ENCODE measurements at regions not wholly inside any gene's neighbourhood (a gene's known extent, or its start where the extent isn't known, plus 50 kb on each side); places are given as distances from the start of the nearest gene placed in this dataset.

DNA sequence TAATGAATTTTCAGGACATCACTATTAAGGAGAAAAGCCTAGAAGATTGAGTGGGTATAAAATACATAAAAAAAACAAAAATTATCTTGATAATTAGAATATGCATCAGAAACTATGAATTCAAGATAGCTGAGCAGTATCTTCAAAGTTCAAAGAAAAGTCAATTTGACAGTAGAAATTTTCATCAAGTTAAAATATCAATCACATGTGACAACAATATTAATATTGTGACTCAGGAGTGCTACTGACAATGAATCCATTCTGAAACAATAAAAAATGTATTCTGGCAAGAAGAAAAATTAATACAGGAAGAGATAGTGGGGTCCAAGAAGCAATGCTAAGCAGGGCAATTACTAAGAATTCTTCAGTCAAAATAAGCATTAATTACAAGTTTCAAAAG, 151.9 kb upstream of the GLRA2 start:
- no peak for DNase-seq (ENCODE audit: low read depth)
- no peak overlapping the region for H3K4me3 ChIP-seq (ENCODE audit: control insufficient read depth, low read depth, low read length)
- TF ChIP-seq, protein P1, sequence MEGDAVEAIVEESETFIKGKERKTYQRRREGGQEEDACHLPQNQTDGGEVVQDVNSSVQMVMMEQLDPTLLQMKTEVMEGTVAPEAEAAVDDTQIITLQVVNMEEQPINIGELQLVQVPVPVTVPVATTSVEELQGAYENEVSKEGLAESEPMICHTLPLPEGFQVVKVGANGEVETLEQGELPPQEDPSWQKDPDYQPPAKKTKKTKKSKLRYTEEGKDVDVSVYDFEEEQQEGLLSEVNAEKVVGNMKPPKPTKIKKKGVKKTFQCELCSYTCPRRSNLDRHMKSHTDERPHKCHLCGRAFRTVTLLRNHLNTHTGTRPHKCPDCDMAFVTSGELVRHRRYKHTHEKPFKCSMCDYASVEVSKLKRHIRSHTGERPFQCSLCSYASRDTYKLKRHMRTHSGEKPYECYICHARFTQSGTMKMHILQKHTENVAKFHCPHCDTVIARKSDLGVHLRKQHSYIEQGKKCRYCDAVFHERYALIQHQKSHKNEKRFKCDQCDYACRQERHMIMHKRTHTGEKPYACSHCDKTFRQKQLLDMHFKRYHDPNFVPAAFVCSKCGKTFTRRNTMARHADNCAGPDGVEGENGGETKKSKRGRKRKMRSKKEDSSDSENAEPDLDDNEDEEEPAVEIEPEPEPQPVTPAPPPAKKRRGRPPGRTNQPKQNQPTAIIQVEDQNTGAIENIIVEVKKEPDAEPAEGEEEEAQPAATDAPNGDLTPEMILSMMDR (IDR thresholded peaks at IDR 0.05; ENCODE audit: control insufficient read depth, insufficient read depth, low read depth, low read length, missing control alignments) = no peak

DNA sequence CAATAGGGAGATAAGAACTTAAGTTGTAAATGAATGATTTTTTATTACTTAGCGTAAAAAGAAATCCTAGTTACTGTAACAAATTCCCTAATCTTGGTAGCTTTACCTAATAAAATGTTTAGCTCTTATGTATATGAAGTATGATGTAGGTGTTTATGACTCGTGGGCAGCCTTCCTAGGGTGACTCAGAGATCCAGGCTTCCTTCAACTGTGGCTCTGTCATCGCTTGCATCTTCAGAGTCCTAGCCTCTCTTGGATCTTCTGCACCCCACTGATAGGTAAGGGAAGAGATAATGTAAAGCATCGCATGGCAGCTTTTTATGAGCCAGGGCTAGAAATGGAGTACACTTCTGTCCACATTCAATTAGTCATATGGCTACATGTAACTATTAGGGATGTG, 165.6 kb upstream of the GLRA2 start:
- TF ChIP-seq, protein P1 (IDR thresholded peaks at IDR 0.05; ENCODE audit: control insufficient read depth, insufficient read depth, low read depth, low read length, missing control alignments) = no peak
- no peak overlapping the region for H3K4me3 ChIP-seq (ENCODE audit: control insufficient read depth, low read depth, low read length)
- DNase-seq (ENCODE audit: low read depth) = no peak

DNA sequence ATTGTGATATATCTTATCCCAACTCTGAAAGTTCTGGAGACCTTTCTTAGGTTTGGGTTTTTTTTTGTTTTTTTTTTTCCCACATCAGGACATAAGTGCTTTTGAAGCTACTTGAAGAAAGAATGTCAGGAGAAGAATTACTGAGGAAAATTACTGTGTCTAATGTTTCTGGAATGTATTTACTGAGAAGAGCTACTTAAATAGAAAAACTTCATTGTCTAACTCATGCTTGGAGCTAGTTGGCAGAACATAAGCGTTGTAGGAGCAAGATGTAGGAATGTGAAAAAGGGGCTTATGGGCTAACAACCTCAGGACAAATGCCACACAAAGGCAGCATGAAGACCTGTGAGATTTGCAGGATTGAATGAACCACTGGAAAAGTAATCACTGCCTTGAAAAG, 166.6 kb upstream of the GLRA2 start:
- no peak for DNase-seq (ENCODE audit: low read depth)
- H3K4me3 ChIP-seq (ENCODE audit: control insufficient read depth, low read depth, low read length) = no peak overlapping the region
- TF ChIP-seq, protein P1 (IDR thresholded peaks at IDR 0.05; ENCODE audit: control insufficient read depth, insufficient read depth, low read depth, low read length, missing control alignments) = no peak

DNA sequence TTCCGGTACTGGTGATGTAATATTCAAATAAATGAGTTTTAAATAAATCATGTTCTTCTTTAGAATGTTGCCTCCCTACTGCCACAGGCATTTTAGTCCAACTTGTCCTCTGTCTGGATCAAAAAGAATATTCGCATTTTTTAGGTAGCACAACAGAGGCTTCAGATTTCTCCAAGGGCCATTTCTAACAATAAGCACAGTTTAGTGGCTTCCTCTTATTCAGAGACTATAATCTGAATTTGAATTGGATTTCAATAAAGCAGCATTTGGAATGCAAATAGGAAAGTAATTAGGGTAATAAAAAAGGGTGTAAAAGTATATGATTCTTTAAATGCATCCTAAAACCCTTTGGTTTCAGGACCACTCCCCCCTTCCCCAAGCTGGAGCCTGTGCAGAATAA, 167.9 kb upstream of the GLRA2 start:
- TF ChIP-seq, protein P1 (IDR thresholded peaks at IDR 0.05; ENCODE audit: control insufficient read depth, insufficient read depth, low read depth, low read length, missing control alignments) = no peak
- no peak overlapping the region for H3K4me3 ChIP-seq (ENCODE audit: control insufficient read depth, low read depth, low read length)
- no peak for DNase-seq (ENCODE audit: low read depth)

DNA sequence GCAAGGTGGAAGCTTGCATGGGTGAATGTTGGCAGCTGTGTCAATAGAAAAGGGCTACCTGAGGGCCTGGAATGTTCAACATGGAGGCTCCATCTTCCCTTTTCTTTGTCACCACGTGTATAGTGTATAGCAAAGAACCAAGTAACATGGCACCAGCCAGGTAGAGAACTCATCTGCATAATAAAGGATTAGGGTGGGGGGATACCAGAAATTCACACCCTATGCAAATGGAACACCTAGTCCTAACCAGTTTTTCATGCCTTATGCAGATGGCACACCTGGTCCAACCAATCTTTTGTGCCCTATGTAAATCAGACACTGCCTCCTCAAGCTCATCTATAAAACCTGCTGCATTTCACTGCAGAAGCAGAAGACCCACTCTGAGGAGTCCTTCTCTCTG, 169.6 kb upstream of the GLRA2 start:
- no peak for DNase-seq (ENCODE audit: low read depth)

DNA sequence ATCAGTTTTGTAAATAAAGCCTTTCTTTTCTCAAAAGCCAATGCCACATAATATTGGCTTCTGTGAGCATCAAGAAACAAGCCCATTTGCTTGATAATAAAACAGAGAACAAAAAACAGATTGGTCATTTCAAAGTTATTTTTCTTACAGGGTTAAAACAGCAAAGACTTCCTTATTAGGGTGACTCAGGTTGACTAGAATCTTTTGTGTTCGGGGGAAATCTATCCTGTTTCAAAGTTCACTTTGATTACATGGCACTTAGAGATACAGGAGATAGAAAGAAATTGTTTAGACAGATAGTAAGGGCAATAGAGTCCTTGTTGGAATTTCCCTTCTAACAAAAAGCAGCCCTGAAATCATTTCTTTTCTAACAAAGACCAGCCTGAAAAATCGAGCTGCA, 170.0 kb upstream of the GLRA2 start:
- TF ChIP-seq, protein P1 (IDR thresholded peaks at IDR 0.05; ENCODE audit: control insufficient read depth, insufficient read depth, low read depth, low read length, missing control alignments) = no peak
- no peak overlapping the region for H3K4me3 ChIP-seq (ENCODE audit: control insufficient read depth, low read depth, low read length)
- no peak for DNase-seq (ENCODE audit: low read depth)

More for the DNA sequence above, 169.6 kb upstream of the GLRA2 start:
- H3K4me3 ChIP-seq (ENCODE audit: control insufficient read depth, low read depth, low read length) = no peak overlapping the region
- TF ChIP-seq, protein P1 (IDR thresholded peaks at IDR 0.05; ENCODE audit: control insufficient read depth, insufficient read depth, low read depth, low read length, missing control alignments) = no peak

DNA sequence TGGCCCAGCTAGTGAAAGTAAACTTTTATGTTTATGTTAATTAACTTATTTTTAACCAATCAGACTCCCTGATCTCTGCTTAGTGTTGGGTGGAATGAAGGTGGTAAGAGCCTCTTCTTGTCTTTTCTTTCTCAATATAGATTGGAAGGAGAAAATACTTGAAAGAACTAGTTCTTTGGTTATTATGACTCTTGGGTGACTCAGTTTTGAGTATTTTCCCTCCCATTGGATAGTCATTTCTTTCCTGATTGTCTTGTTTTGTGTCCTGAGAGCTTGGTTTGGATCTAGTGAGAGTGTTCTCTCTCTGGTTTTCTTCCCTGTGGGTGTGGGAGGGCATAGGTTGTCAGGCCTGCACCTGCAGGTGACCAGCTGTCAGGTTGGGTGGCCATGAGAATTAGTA, 172.0 kb upstream of the GLRA2 start:
- TF ChIP-seq, protein P1 (IDR thresholded peaks at IDR 0.05; ENCODE audit: control insufficient read depth, insufficient read depth, low read depth, low read length, missing control alignments) = no peak
- no peak overlapping the region for H3K4me3 ChIP-seq (ENCODE audit: control insufficient read depth, low read depth, low read length)
- no peak for DNase-seq (ENCODE audit: low read depth)

Data from AG09309 (cell line).